NCI-H1694 (cell line): ENCODE measurements at regions not wholly inside any gene's neighbourhood (a gene's known extent, or its start where the extent isn't known, plus 50 kb on each side); places are given as distances from the start of the nearest gene placed in this dataset.

Experiments
- DNase-seq: peaks from one replicate; lab custom pipeline; 2025; lab: John Stamatoyannopoulos, UW

DNA sequence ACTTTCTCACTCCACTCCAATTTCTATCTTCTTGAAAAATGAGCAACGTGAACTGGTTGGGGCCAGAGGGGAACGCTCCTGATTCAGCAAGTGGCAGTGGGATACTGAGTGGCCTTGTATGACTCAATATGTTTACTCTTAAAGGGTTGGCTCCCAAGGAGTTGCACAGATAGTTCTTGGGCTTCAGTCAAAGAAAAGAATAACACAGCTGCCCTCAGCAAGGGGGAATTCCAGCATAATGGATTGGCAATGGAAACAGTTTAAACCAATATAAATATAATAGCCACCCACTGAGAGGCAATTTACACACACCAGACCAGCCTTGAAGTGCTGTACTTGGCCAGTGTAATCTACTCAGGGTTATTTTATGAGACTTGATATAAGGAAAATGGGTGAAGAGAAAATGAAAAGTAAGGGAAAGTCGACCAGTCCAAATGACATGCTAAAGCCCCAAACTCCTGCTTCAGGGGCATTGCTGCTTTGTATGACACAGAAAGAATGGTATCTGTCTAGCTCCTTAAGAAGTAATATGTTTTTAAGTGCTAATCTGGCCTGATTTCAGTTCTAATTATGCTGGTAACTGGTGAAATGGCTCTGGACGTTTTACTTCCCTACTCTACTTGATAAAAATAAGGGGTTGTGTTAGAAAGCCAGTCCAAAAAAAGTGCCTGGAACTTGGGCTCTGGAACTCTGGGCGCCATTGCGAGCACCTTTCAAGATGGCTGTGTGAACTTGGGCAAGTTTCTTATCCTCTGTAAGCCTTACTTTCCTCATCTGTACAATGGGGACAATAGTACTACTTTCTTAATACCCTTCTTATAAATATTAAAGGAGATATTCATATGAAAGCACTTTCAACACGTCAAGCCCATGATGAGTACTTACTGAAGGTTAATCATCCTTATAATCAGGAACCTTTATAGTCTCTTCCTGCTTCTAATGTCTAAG is 712.9 kb upstream of the MAP3K7 start:
- no peak for DNase-seq

DNA sequence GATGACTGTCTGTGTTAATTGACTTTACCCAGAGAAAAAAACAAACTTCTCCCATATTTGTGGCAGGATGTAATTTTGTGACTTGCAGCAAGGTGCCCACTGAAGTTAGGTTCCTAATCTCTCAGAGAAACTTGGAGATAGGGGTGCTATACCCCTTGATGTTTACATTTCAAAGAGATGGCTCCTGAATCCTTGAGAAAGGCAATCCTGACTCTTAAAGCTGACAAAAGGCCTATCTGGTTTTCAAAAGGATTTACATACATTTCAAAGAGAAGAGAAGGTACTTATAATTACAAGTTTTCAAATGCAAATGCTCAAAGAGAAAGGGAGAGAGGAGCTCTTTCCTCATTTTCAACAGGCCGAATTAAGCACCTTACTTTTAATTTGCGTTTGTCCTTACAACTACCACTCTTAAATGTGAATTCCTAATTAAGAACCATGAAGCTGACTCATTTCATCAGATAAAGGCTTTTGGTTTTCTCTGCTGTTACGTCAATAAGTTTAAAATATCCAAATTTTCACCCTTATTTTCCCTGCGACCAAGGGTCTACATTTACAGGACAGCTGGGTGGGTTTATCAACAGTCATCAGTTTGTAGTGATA is 711.8 kb upstream of the MAP3K7 start:
- DNase-seq = no peak

DNA sequence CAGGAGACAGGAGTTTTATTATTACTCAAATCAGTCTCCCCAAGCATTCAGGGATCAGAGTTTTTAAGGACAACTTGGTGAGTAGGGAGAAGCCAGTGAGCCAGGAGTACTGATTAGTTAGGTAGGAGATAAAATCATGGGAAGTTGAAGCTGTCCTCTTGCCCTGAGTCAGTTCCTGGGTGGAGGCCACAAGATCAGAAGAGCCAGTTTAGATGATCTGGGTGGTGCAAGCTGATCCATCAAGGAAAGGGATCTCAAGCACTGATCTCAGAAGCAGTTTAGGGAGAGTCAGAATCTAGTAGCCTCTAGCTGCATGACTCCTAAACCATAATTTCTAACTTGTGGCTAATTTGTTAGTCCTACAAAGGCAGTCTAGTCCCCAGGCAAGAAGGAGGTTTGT is 706.5 kb upstream of the MAP3K7 start:
- no peak for DNase-seq

DNA sequence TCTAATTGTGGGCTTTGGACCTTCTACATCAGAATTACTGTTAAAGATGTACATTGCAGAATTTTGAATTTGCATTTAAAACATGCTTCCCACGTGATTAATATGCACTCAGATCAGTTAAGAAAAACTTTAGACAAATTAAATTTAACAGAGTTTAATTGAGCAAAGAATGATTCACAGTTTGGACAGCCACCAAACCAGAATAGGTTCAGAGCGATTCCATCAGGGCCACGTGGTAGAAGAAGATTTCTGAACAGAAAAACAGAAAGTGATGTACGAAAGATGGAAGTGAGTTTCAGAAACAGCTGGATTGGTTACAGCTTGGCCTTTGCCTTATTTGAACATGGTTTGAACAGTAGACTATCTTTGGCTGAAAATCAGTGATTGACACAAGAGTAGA is 704.2 kb upstream of the MAP3K7 start:
- DNase-seq = no peak

DNA sequence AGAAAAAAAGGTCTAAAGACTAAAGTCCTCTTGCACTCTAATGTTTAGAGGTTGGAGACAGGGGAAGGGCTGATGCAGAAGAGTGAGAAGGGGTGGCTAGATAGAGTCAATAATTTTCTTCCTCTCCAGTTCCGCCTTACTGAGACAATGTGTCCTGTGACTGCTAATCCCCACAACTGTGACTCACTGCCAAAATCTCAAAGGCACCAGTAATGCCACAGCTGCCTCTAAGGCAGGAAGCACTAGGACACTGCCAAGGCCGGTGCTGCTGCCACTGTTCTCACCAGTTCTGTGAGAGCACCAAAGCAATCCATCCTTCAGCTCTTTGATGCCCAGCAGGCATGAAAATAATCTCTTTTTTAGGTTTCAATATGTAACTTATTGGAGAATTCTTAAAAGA is 701.9 kb upstream of the MAP3K7 start:
- DNase-seq = no peak

DNA sequence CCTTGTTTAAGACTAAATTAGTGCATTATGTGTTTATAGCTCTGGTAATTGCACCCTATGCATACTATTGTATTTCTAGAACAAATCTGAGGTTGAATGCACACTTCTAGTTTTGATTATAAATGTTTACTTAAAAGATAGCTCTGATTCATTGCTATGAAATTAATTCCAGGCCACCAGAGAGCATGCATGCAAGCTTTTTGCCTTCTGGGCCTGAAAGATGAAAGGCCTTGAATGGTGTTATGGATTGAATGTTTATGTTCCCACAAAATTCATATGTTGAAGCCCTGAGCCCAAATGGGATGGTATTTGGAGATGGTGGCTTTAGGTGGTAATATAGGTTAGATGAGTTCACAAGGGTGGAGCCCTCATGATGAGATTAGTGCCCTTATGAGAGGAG is 695.0 kb upstream of the MAP3K7 start:
- DNase-seq = no peak

DNA sequence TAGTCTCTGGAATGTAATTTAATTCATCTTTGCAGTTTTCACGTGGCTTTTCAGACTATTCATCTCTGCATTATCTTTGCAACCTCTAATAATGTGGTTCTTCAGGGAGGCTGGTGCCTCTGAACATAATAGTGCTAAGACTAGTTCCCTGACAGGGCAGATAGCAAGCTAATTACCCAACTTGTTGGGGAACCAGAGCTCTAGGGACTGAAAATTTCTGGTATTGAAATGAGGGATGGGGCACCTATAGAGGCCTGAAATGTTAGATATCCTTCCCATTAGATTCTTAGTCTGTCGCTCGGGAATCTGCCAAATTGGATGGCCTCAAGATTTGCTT is 693.6 kb upstream of the MAP3K7 start:
- DNase-seq = no peak

DNA sequence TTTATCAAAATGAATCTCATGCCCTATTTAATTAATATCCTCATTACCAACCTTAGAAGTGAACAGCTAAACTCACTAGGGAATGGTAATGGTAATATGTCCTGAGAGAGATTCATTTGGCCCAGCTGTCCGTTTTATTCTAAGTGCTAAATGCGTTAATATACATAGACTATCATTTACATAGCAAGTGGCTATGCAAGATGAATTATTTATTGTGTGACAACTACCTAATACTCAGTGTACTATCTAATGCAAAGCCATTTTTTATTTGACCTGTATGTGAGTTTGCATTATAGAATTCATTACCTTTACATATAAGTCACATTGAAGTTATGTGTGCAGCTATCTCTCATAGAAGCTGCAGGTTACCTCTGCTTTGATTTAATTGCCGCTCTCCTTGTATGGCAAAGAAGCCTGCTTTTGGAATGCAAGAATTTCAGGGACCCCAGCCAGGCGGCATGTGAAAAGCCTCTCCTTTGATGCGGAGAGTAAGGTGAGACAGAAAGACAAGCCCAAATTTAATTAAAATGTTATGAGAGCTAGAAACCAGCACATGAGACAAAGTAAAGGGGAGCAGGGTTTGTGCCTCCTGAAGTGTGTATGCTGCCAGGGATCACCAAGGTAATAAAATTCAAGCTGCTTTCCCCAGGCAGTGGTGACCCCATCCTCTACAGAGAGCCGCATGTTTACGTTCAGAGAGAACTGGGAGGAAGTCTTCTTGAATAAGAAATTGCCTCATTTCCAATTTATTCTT is 693.0 kb upstream of the MAP3K7 start:
- no peak for DNase-seq

DNA sequence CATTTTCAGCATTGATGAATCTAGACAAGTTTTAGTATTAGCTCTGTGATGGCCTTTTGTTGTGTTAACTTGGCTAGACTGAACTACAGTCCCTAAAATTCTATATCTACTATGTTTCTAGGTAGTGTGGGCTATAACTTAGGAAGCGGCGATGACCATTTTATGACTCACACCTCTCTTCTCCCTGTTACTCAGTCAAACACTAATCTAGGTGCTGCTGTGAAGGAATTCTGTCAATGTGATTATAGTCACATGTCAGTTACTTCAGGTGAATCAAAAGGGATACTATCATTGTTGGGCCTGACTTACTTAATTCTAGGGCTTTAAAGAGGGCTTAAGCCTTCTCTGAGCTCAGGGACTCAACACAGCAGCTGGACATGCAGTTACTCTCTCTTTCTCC is 691.5 kb upstream of the MAP3K7 start:
- DNase-seq = no peak

DNA sequence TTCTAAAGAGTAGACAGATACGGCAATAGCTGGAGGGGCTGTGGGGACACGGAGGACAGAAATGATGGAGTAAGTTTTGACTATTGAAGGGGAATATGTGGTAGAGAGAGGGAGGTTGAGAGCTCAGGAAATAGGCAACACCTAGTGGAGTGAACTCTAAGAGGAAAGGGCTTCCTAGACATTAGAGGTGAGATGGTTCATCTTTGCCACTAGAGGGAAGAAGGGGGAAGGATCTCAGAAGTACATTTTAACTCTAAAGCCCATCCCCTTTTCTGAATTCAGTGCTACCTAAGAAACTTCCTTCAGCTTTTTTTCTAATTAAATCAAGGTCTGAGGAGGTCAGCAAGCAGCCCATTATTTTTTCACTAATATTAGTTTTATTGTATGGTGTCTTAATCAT is 689.4 kb upstream of the MAP3K7 start:
- DNase-seq = no peak

DNA sequence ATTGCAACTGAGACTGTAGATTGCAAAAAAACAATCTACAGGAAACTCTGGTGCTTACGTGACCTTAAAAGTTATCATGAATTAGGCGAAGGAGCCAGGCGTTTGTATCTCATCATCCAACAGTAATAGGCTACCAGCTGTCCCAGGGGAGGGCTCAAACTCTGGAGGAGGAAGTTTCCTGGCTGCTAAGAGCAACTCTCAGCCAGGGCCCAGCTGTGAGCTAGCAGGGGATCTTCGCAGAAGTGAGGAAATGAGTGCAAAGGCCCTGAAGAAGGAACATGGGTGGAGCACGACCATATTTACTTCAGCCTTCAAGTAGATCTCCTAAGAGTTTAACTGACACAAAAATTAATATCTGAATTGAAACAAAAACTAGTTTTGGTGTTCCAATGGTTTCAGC is 686.9 kb upstream of the MAP3K7 start:
- no peak for DNase-seq

DNA sequence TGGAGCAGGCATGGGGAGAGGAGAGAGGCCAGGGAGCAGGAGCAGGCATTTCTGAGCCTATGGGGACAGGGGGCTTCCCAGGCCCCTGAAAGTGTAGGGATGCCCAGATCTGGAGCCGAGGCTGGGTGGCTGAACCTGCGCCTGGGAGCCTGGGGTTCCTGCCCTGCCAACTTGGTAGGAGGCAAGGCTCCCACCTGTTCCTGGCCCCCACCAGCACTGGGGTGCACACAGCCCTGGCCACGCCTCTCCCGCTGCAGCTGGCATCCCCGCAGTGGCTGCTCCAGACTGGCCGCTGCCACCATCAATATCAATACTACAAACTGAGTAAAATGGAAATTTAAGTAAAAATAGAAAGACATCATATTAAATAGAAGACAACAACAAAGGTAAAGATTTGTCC is 684.9 kb upstream of the MAP3K7 start:
- DNase-seq = no peak

DNA sequence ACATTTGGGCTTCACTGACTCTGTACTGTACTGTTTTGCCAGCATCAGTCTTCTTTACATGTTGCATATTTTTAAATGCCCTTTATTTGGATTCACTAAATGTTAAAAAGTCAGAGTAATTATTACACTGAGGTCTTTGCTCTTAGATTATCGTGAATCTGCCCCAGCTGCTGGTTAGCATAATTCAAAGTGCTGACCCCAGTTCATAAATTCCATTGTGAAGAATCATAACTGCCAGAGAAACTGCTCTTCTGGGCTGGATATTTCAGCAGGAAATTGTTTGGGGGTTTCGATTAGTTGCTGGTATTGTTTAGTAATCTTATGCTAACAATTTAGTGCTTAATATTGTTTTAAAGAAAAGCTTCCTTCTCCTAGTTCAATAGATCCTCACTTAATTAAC is 682.1 kb upstream of the MAP3K7 start:
- DNase-seq = no peak

DNA sequence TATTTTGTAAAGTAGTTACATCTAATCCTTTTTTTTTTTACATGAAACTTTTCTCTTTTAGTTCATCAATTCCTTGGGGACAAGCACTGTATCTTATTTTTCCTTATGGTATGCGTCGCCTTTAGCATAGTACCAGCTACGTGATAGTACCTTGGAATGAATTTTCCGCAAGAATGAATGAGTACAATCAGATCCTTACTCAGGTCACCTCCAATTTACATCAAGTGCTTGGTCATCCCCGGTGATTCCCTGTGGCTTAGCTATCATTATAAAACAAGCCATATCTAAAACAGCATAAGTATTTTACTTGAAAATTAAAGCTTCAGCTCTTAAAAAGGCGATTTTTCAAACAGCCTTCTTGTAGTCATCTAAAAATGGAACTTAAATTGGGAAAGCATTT is 680.4 kb upstream of the MAP3K7 start:
- DNase-seq = no peak

DNA sequence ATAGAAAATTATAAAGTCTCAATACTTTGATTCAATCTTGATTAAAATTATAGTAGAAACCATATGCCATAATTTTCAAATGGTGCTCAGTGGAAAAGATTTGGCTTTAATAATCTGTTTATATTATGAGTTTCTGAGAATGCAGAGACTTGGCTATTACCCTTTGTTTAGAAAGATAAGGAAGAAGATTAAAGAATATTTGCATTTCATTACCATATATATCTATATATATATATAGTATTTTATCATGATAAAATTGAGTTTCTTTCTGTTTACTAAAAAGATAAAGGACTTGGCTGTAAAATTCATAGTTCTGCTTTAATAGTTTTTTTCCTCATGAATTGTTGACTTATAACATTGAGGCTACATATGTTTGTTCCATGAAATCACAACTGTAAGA is 679.3 kb upstream of the MAP3K7 start:
- no peak for DNase-seq

DNA sequence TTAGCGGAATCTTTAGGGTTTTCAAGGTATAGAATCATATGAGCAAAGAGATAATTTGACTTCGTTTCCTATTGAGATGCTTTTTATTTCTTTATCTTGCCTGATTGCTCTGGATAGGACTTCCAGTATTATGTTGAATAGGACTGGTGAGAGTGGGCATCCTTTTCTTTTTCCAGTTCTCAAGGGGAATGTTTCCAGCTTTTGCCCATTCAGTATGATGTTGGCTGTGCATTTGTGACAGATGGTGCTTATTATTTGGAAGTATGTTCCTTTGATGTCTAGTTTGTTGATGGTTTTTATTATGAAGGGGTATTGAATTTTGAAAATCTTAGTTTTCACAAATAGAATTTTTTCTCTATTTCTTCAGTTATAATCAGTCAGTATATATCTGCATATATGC is 656.6 kb upstream of the MAP3K7 start:
- DNase-seq = peak; percentile 1

DNA sequence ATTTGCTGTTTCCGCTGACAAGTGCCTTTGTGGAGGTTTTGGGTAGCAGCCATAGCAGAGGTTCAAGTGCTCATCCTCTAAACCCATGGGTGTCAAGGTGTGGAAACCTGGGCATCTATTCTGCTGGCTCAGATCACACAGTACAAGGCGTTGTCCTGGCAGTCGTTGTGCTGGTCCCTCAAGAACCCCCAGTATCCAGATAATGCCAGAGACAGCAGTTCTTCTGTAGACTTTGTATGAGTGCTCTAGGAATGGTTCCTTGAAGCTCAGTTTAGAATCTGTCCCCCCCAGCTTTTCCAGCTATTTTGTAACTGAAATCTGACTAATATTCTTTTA is 655.7 kb upstream of the MAP3K7 start:
- no peak for DNase-seq

DNA sequence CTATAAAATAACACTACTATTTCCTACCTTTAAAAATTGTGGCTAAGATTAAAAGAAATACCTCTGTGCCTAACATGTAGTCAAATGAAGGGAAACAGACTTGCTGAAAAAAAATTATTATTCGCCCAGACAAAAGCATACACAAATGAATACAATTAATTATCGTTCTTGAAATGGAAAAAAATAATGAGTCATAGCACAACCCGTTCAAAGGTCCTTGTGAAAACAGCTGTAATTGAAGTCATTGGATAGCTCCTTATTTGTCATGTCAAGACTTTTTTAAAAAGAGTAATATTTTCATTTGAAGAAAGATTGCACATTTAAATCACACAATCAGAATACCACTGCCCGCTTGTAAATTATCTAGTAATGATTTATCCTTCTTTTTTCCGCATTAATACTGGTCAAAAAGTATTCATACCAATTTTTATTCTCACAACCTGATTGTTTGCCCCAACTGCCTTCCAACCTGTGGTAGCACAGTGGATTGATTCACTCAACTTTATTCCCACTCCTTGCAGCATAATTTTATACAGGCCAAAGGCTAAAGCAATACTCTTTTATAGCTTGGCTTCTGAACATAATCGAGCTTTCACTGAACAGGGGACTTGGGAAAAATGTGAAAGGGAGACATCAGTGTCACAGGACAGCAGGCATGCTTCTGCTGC is 655.2 kb upstream of the MAP3K7 start:
- no peak for DNase-seq

DNA sequence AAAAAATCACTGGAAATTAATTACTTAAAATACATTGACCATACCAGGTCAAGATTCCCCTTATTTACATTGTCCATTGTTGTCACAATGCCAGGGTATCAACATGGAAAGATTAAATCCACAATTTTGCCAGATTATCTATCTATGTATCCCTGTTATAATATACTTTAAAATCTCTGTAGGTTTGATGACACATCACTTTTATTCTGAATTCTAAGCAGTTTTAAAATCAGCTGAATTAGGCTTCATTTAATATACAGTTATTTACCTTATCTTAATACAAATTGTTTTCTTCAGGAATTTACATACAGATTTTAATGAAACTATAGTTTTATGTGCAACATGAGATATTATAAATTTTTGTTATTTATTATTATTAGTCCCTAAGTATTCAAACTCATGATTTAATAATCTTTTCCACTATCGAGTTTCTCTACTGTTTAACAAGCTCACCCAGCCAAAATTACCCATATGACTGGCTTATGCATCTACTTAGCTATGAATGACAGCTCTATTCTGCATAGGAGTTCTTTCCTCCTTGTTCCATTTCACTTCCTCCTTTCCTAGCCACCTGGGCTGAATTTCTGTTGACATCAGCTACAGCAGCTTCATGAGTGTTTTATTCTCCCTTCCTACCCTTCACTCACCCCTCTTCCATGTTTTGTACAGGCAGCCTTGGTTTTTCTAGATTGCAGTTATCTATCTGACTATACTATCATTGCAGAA is 654.2 kb upstream of the MAP3K7 start:
- DNase-seq = no peak

DNA sequence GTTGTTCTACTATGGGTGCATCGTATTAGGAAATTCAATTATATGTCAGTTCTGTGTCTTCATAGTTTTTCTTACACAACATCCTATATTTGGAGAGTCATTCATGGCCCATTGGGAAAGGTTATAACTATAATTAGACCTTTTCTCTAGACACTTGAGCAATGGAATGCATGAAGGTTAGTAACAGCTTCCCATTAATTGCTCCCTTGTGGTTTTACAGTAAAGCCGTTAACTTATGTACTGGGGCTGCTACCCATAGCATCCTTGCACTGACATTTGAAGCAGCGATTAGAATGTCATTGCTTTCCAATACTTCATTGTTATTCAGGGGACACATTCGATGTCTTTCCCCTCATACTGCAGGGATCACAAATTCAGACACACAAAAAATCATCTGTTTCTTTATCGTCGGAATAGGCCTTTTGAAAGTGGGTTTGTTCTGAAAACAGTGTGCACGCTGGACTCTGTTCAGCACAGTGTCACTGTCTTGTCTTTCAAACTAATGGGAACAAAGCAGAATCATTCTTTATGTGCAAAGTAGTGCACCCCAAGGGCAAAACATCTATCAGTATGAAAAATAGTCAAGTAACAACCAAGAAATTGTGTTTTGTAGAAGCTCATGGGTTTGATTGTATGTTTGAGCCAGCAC is 634.3 kb upstream of the MAP3K7 start:
- no peak for DNase-seq

DNA sequence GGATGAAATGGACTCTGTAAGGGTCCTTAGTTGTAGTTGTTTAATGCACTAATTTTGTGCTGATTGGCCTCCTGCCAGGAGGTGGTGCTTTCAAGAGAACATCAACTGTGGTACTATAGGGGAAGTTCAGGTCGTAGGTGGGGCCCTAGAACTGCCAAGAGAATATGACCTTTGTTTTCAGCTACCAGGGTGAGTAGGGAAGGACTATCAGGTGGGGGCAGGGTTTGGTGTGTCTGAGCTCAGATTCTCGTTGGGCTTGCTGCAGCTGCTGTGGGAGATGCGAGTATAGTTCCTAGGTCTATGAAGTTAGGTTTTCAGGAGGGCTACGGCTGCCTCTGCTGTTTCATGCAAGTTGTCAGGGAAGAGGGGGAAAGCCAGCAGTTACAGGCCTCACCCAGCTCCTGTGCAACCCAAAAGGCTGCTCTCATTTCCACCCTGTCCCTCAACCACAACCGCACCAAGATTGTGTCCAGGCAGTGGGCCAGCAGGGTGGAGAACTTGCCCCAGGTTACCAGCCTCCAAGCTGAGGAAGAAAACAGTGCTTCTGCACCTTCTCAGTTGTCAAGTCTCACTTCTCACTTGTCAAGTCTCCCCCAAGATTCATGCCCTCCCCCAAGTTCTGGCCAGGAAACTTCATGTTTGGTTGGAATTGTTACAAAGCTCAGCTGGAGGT is 626.5 kb upstream of the MAP3K7 start:
- no peak for DNase-seq
